Left lobe of liver (tissue), 2 donors: ENCODE measurements at regions not wholly inside any gene's neighbourhood (a gene's known extent, or its start where the extent isn't known, plus 50 kb on each side); places are given as distances from the start of the nearest gene placed in this dataset.

Experiments used
- ATAC-seq: fragments of 200-7000 bp; cut with Tn5 transposase; one replicate; pipeline ENCODE4 v1.9.1; 2020; ENCODE audit warnings: mild to moderate bottlenecking, moderate library complexity
- DNase-seq: peaks from one replicate; pipeline ENCODE4 v3.0.0-alpha.2; 2020; ENCODE audit warnings: low spot score
- donor health status: DM: no; HTN: no; CAD: no; lungs with moderate emphysema.
- donor health status: DM: no; HTN: yes; CAD: no.

GRCh38 chr15:31486506-31486905 lies 159.9 kb downstream of the KLF13 start:
- DNase-seq (peak; percentile 28), ATAC-seq (no peak)

- ATAC-seq (no peak), DNase-seq (peak; percentile 42)
Observed at GRCh38 chr15:31486906-31487695, 160.5 kb downstream of the KLF13 start.

- ATAC-seq (peak; percentile 23), DNase-seq (peak; percentile 43)
Observed at GRCh38 chr15:31487811-31488436, 161.3 kb downstream of the KLF13 start.

GRCh38 chr15:31488437-31489204 lies 162.0 kb downstream of the KLF13 start:
- ATAC-seq = peak; percentile 91
- peak; percentile 88 for DNase-seq

GRCh38 chr15:31489281-31489680 lies 162.6 kb downstream of the KLF13 start:
- ATAC-seq = no peak
- DNase-seq = peak; percentile 43

GRCh38 chr15:31489801-31490646 lies 163.4 kb downstream of the KLF13 start:
- peak; percentile 49 for DNase-seq
- ATAC-seq = peak; percentile 67

GRCh38 chr15:31494786-31495185 lies 168.2 kb downstream of the KLF13 start:
- no peak for ATAC-seq
- peak; percentile 41 for DNase-seq

GRCh38 chr15:31495281-31495680 lies 168.6 kb downstream of the KLF13 start:
- DNase-seq = peak; percentile 16
- no peak for ATAC-seq

GRCh38 chr15:31497838-31498237 lies 171.2 kb downstream of the KLF13 start:
- ATAC-seq (no peak), DNase-seq (peak; percentile 28)

- DNase-seq (no peak), ATAC-seq (no peak)
Observed at GRCh38 chr15:31498329-31498728, 171.7 kb downstream of the KLF13 start.

- DNase-seq = no peak
Observed at GRCh38 chr15:31498756-31499155, 172.1 kb downstream of the KLF13 start.

GRCh38 chr15:31499236-31499952 lies 172.8 kb downstream of the KLF13 start:
- DNase-seq = no peak
- ATAC-seq = no peak

More at GRCh38 chr15:31498756-31499155, 172.1 kb downstream of the KLF13 start:
- ATAC-seq = no peak

- DNase-seq (no peak), ATAC-seq (peak; percentile 61)
Observed at GRCh38 chr15:31499953-31500765, 173.5 kb downstream of the KLF13 start.

GRCh38 chr15:31500766-31501449 lies 174.3 kb downstream of the KLF13 start:
- ATAC-seq = peak; percentile 23
- no peak for DNase-seq

- ATAC-seq (no peak), DNase-seq (no peak)
Observed at GRCh38 chr15:31501536-31502157, 175.0 kb downstream of the KLF13 start.

- no peak for DNase-seq
Observed at GRCh38 chr15:31502541-31503229, 176.1 kb downstream of the KLF13 start.

GRCh38 chr15:31503256-31503655 lies 176.6 kb downstream of the KLF13 start:
- no peak for DNase-seq
- ATAC-seq = no peak

More at GRCh38 chr15:31502541-31503229, 176.1 kb downstream of the KLF13 start:
- no peak for ATAC-seq
